CD4-positive, alpha-beta T cell (primary cell): ENCODE measurements at regions not wholly inside any gene's neighbourhood (a gene's known extent, or its start where the extent isn't known, plus 50 kb on each side); places are given as distances from the start of the nearest gene placed in this dataset.

Experiments used
- ATAC-seq: fragments of 200-7000 bp; cut with Tn5 transposase; one replicate; pipeline ENCODE4 v1.10.0; 2022; ENCODE audit warnings: mild to moderate bottlenecking; ENCODE audit not compliant: poor library complexity
- CTCF ChIA-PET: fragments of 350-600 bp; sonication (Branson Sonifier 250); formaldehyde crosslinking; loops from one replicate; lab custom pipeline; 2021; ENCODE audit warnings: antibody characterized with exemption, inconsistent platforms; lab: Charles Lee
- POLR2A ChIA-PET: fragments of 350-600 bp; sonication (Branson Sonifier 250); formaldehyde crosslinking; loops from one replicate; lab custom pipeline; 2021; ENCODE audit warnings: antibody characterized with exemption, inconsistent platforms; lab: Charles Lee
- DNase-seq, 14 experiments: peaks; one replicate each; pipeline ENCODE4 v3.0.0-alpha.2; 2013 to 2020; ENCODE audit warnings: mixed read lengths in 2 of 14
- H3K27ac ChIP-seq, 2 donors: one replicate each; pipeline versions ENCODE4 v1.5.1 to v1.7.0; 2013; ENCODE audit warnings: low read length in 2 of 2, low read depth in 1 of 2, mild to moderate bottlenecking in 1 of 2
- H3K27me3 ChIP-seq, 2 experiments: 1 replicate in 1 of 2; 2 replicates in 1 of 2; pipeline versions ENCODE4 v1.6.1 to v1.7.0; 2013; ENCODE audit warnings: low read length in 2 of 2, control low read depth in 1 of 2, mild to moderate bottlenecking in 1 of 2, moderate library complexity in 1 of 2; ENCODE audit not compliant: insufficient read depth in 2 of 2, control insufficient read depth in 1 of 2
- H3K36me3 ChIP-seq: one replicate; pipeline ENCODE4 v1.6.1; 2013; ENCODE audit warnings: low read length, control low read depth; ENCODE audit not compliant: insufficient read depth
- H3K4me1 ChIP-seq: one replicate; pipeline ENCODE4 v1.6.1; 2013; ENCODE audit warnings: low read length, control low read depth; ENCODE audit not compliant: insufficient read depth
- H3K4me3 ChIP-seq: one replicate; pipeline ENCODE4 v1.5.1; 2013; ENCODE audit warnings: mild to moderate bottlenecking, low read length, moderate library complexity
- H3K9me3 ChIP-seq, 2 experiments: 1 replicate in 1 of 2; 2 replicates in 1 of 2; pipeline versions ENCODE4 v1.6.1 to v1.7.0; 2013; ENCODE audit warnings: low read length in 2 of 2, mild to moderate bottlenecking in 2 of 2, control low read depth in 1 of 2, moderate library complexity in 1 of 2; ENCODE audit not compliant: control insufficient read depth in 1 of 2, insufficient read depth in 1 of 2
- H3K27ac Mint-ChIP-seq: one replicate; pipeline ENCODE4 v1.8.0; 2020; ENCODE audit warnings: mixed read lengths
- H3K27me3 Mint-ChIP-seq: one replicate; pipeline ENCODE4 v1.8.0; 2021; ENCODE audit warnings: mixed read lengths
- H3K36me3 Mint-ChIP-seq: one replicate; pipeline ENCODE4 v1.8.0; 2021; ENCODE audit warnings: low read depth, mixed read lengths
- H3K4me1 Mint-ChIP-seq: one replicate; pipeline ENCODE4 v1.8.0; 2021; ENCODE audit warnings: low read depth, mixed read lengths
- H3K4me3 Mint-ChIP-seq: one replicate; pipeline ENCODE4 v1.8.0; 2020; ENCODE audit warnings: mild to moderate bottlenecking, mixed read lengths
- H3K9me3 Mint-ChIP-seq: one replicate; pipeline ENCODE4 v1.8.0; 2020; ENCODE audit warnings: mixed read lengths
- CTCF ChIP-seq: fragments of 200-600 bp; IDR thresholded peaks from one replicate; pipeline ENCODE4 v1.8.0; 2022; ENCODE audit warnings: antibody characterized with exemption, mild to moderate bottlenecking
- intact Hi-C, 2 experiments: fragments of 100-400 bp; cut with DNase I in 1 of 2; cut with micrococcal nuclease in 1 of 2; formaldehyde crosslinking; loops; one replicate each; pipeline versions ENCODE4 v1.15.1 to v1.9.0; 2023 to 2025; cut with DNase I, micrococcal nuclease

- ATAC-seq (no peak), DNase-seq (peak in 3 of 14 experiments; percentile 23 to 36 (median 30))
- Histone ChIP-seq H3K36me3 (no peaks in the 10 kb centered on the region), H3K4me1 (peaks cover 38% of the 10 kb centered on the region), H3K27me3 (no peaks in the 10 kb centered on the region), H3K4me3 (peak overlapping the region; percentile 76), H3K9me3 (peaks cover 0 to 4% of the 10 kb centered on the region in 2 experiments), H3K27ac (peak overlapping the region; percentile 62 to 86)
- no peak for TF ChIP-seq CTCF
- intact Hi-C loops: loop anchor here (2.0 to 10.0 kb wide), 6 partner anchors 16 to 334 kb away; partner anchors contain the start of genes EFCAB11 (in 1 of the 2) and TDP1 (in 1 of the 2)
- H3K9me3 Mint-ChIP-seq: no peaks in the 10 kb centered on the region
- H3K27ac Mint-ChIP-seq: peak overlapping the region; percentile 99
- peak overlapping the region; percentile 96 for H3K4me3 Mint-ChIP-seq
- CTCF ChIA-PET: interaction anchor here (3.0 kb wide), 1 partner anchor 101 kb away, joined by 11 read pairs; no protein-coding TSS in a partner anchor
- POLR2A ChIA-PET: interaction anchor here (0.9 to 3.8 kb wide), 12 partner anchors 9 to 335 kb away, joined by 3 to 71 read pairs (median 5); partner anchors contain the start of genes EFCAB11 and TDP1
- H3K4me1 Mint-ChIP-seq: peaks cover 55% of the 10 kb centered on the region
- peaks cover 36% of the 10 kb centered on the region for H3K36me3 Mint-ChIP-seq
- no peaks in the 10 kb centered on the region for H3K27me3 Mint-ChIP-seq
Measured at GRCh38 chr14:89620436-89620835, 203.4 kb upstream of the FOXN3 start.

GRCh38 chr14:89619596-89619995 is 202.6 kb upstream of the FOXN3 start:
- Histone ChIP-seq H3K27me3 (no peaks in the 10 kb centered on the region), H3K4me3 (peak overlapping the region; percentile 76), H3K36me3 (no peaks in the 10 kb centered on the region), H3K4me1 (peaks cover 37% of the 10 kb centered on the region), H3K27ac (peak overlapping the region; percentile 62 to 86), H3K9me3 (no peaks in the 10 kb centered on the region)
- intact Hi-C loops: loop anchor here (2.0 to 5.0 kb wide), 5 partner anchors 81 to 202 kb away; partner anchors contain the start of gene FOXN3 (in 2 of the 2)
- H3K9me3 Mint-ChIP-seq: no peaks in the 10 kb centered on the region
- H3K27me3 Mint-ChIP-seq: no peaks in the 10 kb centered on the region
- H3K4me3 Mint-ChIP-seq: peak overlapping the region; percentile 96
- ChIA-PET CTCF (interaction anchor here (3.0 kb wide), 1 partner anchor 101 kb away, joined by 11 read pairs; no protein-coding TSS in a partner anchor), POLR2A (interaction anchor here (0.9 to 3.8 kb wide), 21 partner anchors 10 to 336 kb away, joined by 3 to 71 read pairs (median 5); partner anchors contain the start of genes EFCAB11 and TDP1)
- TF ChIP-seq CTCF: no peak
- H3K36me3 Mint-ChIP-seq: peaks cover 36% of the 10 kb centered on the region
- DNase-seq: peak in 1 of 14 experiments; percentile 39
- H3K27ac Mint-ChIP-seq: peak overlapping the region; percentile 99
- ATAC-seq: no peak
- H3K4me1 Mint-ChIP-seq: peaks cover 63% of the 10 kb centered on the region

GRCh38 chr14:89618811-89619551 is 201.9 kb upstream of the FOXN3 start:
- H3K36me3 ChIP-seq: no peaks in the 10 kb centered on the region
- no peaks in the 10 kb centered on the region for H3K27me3 ChIP-seq
- Mint-ChIP-seq H3K36me3 (peaks cover 36% of the 10 kb centered on the region), H3K27ac (peak overlapping the region; percentile 99), H3K9me3 (no peaks in the 10 kb centered on the region), H3K4me3 (peak overlapping the region; percentile 96), H3K4me1 (peaks cover 70% of the 10 kb centered on the region), H3K27me3 (no peaks in the 10 kb centered on the region)
- H3K9me3 ChIP-seq: no peaks in the 10 kb centered on the region
- H3K27ac ChIP-seq: peak overlapping the region; percentile 62 to 86
- no peak for TF ChIP-seq CTCF
- intact Hi-C loops: loop anchor here (2.0 to 5.0 kb wide), 5 partner anchors 82 to 202 kb away; partner anchors contain the start of gene FOXN3 (in 2 of the 2)
- POLR2A ChIA-PET: interaction anchor here (1.0 to 3.8 kb wide), 18 partner anchors 9 to 336 kb away, joined by 3 to 71 read pairs (median 5); partner anchors contain the start of genes EFCAB11 and TDP1
- CTCF ChIA-PET: interaction anchor here (0.9 to 3.0 kb wide), 2 partner anchors 22 to 102 kb away, joined by 3 to 11 read pairs; no protein-coding TSS in a partner anchor
- DNase-seq (peak; percentile 35 to 84 (median 58)), ATAC-seq (peak; percentile 42)
- H3K4me3 ChIP-seq: peak overlapping the region; percentile 76
- peaks cover 41% of the 10 kb centered on the region for H3K4me1 ChIP-seq
